GM12864 (cell line): ENCODE measurements at regions not wholly inside any gene's neighbourhood (a gene's known extent, or its start where the extent isn't known, plus 50 kb on each side); places are given as distances from the start of the nearest gene placed in this dataset.

Source experiments
- DNase-seq: peaks from one replicate; pipeline ENCODE4 v3.0.0-alpha.2; 2011; ENCODE audit warnings: low read depth
- H3K4me3 ChIP-seq: 2 replicates; pipeline ENCODE4 v1.5.1; 2011; ENCODE audit warnings: mild to moderate bottlenecking, low read depth, low read length, control low read depth
- TF ChIP-seq, protein P1 (sequence below): IDR thresholded peaks from 2 replicates; pipeline ENCODE4 v1.5.1; 2011; ENCODE audit warnings: low read depth, mild to moderate bottlenecking, moderate library complexity, low read length, control low read depth, inconsistent platforms; ENCODE audit errors: missing control alignments

DNA sequence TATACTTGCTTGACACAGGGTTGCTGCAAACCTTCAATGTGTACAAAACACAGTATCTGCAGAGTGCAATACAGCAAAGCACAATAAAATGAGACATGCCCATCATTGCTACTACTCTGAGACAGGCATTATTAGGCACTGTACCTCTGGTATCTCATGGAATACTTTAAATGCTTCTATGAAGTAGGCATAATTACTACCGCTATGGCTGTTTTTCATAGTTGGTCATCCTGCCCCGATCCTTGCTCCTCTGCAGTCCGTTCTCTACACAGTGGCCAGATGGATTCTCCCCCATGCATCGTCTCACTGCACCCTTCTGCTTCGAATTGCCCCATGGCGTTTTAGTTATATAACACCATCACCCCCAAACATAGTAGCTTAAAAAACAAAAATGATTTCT, 83.0 kb upstream of the UBL3 start:
- no peak for DNase-seq
- H3K4me3 ChIP-seq = no peak overlapping the region
- TF ChIP-seq, protein P1, sequence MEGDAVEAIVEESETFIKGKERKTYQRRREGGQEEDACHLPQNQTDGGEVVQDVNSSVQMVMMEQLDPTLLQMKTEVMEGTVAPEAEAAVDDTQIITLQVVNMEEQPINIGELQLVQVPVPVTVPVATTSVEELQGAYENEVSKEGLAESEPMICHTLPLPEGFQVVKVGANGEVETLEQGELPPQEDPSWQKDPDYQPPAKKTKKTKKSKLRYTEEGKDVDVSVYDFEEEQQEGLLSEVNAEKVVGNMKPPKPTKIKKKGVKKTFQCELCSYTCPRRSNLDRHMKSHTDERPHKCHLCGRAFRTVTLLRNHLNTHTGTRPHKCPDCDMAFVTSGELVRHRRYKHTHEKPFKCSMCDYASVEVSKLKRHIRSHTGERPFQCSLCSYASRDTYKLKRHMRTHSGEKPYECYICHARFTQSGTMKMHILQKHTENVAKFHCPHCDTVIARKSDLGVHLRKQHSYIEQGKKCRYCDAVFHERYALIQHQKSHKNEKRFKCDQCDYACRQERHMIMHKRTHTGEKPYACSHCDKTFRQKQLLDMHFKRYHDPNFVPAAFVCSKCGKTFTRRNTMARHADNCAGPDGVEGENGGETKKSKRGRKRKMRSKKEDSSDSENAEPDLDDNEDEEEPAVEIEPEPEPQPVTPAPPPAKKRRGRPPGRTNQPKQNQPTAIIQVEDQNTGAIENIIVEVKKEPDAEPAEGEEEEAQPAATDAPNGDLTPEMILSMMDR = no peak

DNA sequence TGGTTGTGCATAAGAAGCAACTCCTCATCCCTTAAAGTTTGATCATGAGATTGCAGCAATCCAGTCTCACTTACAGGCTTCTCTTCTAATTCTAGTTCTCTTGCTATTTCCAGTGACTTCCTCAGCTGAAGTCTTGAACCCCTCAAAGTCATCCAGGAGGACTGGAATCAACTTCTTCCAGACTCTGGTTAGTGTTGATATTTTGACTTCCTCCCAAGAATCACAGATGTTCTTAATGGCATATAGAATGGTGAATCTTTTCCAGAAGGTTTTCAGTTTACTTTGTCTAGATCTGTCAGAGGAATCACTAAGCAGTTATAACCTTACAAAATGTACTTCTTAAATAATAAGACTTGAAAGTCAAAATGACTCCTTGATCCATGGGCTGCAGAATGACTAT, 81.3 kb upstream of the UBL3 start:
- no peak for DNase-seq
- TF ChIP-seq, protein P1 = no peak
- no peak overlapping the region for H3K4me3 ChIP-seq

DNA sequence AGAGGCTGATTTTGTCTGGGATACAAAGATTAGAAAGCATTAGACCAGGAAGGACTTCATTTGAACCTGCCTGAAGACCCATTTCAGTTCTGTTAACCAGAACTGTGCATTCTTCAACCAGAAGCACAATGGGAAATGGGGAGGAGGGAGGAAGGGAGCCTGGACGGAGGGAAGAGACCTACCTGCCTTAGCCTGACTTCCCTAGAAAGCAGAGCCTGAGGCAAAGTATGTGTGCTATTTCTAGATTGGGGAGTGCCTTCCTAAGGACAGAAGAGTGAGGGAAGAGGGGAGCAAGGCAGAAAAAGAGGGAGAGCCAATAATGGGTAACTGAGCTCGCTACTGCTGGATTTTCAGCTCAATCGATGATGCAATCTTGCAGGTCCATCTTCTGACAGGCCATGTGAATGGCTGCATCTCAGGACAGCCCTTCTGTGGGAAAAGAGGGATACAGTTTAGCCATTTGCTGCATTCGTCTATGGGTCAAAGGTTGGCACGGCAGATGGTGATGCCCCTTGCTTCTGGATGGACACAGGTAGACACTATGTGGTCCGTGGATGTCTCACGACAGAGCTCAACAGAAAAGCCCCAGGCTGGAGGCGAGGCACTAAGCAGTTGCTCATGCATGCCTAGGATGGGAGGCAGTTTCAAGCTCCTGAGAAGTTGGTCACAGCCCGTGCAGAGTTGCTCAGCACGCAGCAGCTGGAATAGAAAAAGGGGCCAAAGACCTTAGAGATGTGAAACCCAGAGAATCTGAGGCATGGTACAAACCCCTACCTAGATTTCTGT, 78.8 kb upstream of the UBL3 start:
- H3K4me3 ChIP-seq = no peak overlapping the region
- TF ChIP-seq, protein P1 = no peak
- no peak for DNase-seq

DNA sequence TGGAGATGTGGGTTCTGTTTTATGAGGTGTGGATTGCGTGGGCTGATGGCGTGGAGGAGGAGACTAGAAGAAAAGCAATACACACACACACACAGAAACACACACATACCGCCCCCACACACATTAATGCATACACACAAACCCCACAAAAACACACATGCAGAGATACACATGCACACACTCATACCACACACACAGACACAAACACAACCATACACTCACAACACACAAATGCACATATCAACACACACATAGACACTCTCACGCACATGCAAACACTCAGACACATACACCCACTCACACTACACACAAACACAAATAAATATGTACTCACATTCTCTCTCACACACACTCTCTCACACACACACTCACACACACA, 75.7 kb upstream of the UBL3 start:
- no peak for DNase-seq
- TF ChIP-seq, protein P1 = no peak
- no peak overlapping the region for H3K4me3 ChIP-seq

DNA sequence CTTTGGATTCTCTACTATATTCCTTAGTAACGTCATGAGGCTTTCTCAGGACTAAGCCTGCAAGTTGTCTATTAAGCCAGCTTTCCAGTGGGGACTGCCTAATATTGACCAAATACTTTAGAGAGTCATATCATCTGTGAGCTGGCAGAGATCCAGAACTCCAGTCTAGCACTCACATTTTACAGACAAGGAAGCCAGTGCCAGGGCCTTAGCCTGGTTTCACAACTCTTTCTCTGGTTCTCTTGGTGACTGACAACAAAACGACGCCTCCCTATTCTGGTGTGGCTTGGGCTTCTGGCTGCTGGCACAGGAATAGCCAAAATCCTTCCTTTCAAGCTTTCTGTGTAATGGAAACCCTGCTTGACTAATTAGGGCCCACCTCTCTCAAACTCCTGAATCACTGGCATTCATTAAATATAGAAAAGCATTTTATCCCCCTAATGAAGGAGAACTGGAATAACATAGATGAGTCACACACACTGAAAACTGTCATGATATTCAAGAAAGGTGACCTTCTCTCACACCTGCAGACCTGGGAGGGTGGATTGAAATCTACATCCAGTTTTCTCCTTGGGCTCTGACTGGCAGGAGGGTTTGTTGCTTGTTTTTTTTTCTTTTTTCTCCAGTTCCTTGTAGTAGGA, 75.2 kb upstream of the UBL3 start:
- DNase-seq = no peak
- TF ChIP-seq, protein P1 = no peak
- H3K4me3 ChIP-seq = no peak overlapping the region

DNA sequence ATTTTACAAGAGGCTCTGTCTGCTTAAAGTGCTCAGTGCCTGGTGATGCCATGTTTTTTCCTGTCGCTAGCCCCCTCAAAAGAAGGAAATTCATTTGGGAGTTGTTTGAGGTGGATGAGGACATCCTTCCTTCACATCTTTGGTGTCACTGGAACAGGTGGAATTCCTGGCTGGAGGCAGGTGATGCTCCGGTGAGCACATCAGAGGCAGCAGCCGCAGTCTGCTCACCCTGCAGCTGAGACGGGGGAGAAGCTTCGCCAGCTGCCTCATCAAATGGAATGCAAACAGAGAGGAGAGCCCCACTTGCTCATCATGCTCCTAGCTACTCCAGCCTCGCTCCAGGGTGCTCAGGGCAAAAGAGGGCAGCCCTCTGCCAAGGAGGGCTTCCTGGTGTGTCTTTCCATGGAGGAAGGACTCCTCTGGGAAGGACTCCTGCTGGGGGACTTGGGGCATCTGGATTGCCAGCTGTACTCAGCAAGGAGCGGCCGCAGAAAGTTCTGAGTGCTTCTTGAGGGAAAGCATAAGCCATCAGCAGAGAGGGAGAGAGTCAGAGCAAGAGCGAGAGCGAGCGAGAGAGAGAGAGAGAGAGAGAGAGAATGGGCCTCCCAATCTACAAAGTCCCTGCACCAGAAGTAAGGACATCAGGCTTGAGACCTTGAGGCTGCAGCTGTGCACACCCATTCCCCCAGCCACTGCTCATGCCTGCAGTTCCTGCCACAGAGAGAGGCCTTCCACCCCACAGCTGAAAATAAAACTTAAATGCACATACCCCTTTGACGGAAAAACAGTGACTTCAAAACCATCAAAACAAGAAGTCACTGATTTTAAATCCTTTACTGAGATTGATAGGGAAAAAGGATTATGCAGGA, 74.3 kb upstream of the UBL3 start:
- no peak overlapping the region for H3K4me3 ChIP-seq
- DNase-seq = no peak
- TF ChIP-seq, protein P1 = no peak
